GM13977 (cell line): ENCODE measurements at regions not wholly inside any gene's neighbourhood (a gene's known extent, or its start where the extent isn't known, plus 50 kb on each side); places are given as distances from the start of the nearest gene placed in this dataset.

Experiments used
- DNase-seq: peaks from one replicate; pipeline ENCODE4 v3.0.0; 2012; ENCODE audit warnings: low spot score
- CTCF ChIP-seq: IDR thresholded peaks from 2 replicates; pipeline ENCODE4 v1.5.1; 2012; ENCODE audit warnings: mild to moderate bottlenecking, control low read depth; ENCODE audit not compliant: insufficient read depth; ENCODE audit errors: extremely low read depth, missing control alignments
- in situ Hi-C: fragments of 300-500 bp; cut with MboI; formaldehyde crosslinking; loops from one replicate; pipeline ENCODE4 v1.12.0; 2022; ENCODE audit warnings: low sequenced_read_pairs, low pct_unique_long_range_greater_than_20kb, mixed read lengths, inconsistent platforms; ENCODE audit not compliant: unreplicated experiment

- no peak for TF ChIP-seq CTCF
- no peak for DNase-seq
- in situ Hi-C loops = no loop called here
These were observed 150.3 kb upstream of the SOX2 start for GRCh38 chr3:181561139-181562031.

- in situ Hi-C loops = no loop called here
- no peak for DNase-seq
- no peak for TF ChIP-seq CTCF
These were observed 152.9 kb upstream of the SOX2 start for GRCh38 chr3:181558870-181559269.

- TF ChIP-seq CTCF = no peak
- no peak for DNase-seq
- in situ Hi-C loops = no loop called here
These were observed 156.0 kb upstream of the SOX2 start for GRCh38 chr3:181555681-181556080.

- DNase-seq = no peak
- no peak for TF ChIP-seq CTCF
- in situ Hi-C loops = no loop called here
These were observed 157.4 kb upstream of the SOX2 start for GRCh38 chr3:181554233-181554765.

GRCh38 chr3:181549266-181549665 is 162.5 kb upstream of the SOX2 start:
- TF ChIP-seq CTCF = no peak
- no peak for DNase-seq
- in situ Hi-C loops = no loop called here

- in situ Hi-C loops = no loop called here
- no peak for DNase-seq
- no peak for TF ChIP-seq CTCF
These were observed 170.3 kb upstream of the SOX2 start for GRCh38 chr3:181541414-181541813.
